Bronchial epithelial cell (primary cell): ENCODE measurements at regions not wholly inside any gene's neighbourhood (a gene's known extent, or its start where the extent isn't known, plus 50 kb on each side); places are given as distances from the start of the nearest gene placed in this dataset.

Experiments
- DNase-seq: peaks from one replicate; pipeline ENCODE4 v3.0.0-alpha.2; 2010; ENCODE audit warnings: low read depth
- FAIRE-seq: peaks from 2 replicates; lab custom pipeline; 2011; peaks lifted over from hg19 to GRCh38; lab: Jason Lieb, UNC
- H3K27me3 ChIP-seq: 2 replicates; pipeline ENCODE4 v1.5.1; 2011; ENCODE audit warnings: low read length; ENCODE audit not compliant: control insufficient read depth, insufficient read depth
- H3K36me3 ChIP-seq: 2 replicates; pipeline ENCODE4 v1.5.1; 2011; ENCODE audit warnings: low read length; ENCODE audit not compliant: control insufficient read depth, insufficient read depth
- H3K4me3 ChIP-seq: 2 replicates; pipeline ENCODE4 v1.5.1; 2011; ENCODE audit warnings: mild to moderate bottlenecking, low read depth, low read length, control low read depth
- TF ChIP-seq, protein P1 (sequence below): IDR thresholded peaks from 2 replicates; pipeline ENCODE4 v1.5.1; 2011; ENCODE audit warnings: mild to moderate bottlenecking, moderate library complexity, low read length, control low read depth, inconsistent platforms; ENCODE audit not compliant: insufficient read depth, severe bottlenecking

DNA sequence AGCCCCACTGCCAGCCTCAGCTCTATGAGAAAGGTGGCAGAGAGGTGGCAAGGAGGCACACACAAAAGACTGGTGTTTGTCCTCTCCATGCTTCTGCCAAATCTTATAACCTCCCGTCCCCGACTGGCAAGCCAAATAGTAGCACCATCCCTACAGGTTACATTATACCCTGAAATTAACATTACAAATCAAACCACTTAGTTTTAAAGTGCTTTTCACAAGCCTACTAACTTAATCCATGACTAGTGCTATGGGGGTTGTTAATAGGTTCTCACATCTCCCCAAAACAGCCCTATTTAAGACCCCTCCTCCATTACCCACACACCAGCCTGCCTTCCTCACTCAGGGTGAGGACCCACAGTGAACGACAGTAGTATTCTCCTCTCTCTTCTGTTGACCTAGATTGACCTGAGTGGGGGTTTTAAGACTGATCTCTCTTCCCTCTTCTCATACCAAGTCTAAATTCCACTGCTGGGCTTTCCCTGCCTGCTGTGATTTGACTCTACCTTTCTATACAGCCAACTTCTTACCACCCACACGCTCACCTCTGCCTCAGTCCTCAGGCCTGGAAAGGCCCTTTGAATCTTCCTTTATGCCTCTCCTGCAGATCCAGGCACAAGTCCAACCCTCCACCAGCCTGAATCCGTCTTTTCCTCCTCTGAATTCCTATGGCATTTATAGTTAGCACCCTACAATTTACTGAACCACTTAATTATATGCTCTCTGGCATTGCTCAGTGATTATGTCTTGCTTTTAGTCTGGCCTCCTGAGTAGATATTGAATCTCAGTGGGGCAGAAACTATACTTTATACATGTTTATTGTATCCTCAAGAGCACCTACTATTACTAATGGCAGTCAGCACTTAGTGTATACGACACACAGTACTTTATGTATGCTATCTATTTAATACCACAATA lies 116.1 kb downstream of the TMEM174 start:
- TF ChIP-seq, protein P1, sequence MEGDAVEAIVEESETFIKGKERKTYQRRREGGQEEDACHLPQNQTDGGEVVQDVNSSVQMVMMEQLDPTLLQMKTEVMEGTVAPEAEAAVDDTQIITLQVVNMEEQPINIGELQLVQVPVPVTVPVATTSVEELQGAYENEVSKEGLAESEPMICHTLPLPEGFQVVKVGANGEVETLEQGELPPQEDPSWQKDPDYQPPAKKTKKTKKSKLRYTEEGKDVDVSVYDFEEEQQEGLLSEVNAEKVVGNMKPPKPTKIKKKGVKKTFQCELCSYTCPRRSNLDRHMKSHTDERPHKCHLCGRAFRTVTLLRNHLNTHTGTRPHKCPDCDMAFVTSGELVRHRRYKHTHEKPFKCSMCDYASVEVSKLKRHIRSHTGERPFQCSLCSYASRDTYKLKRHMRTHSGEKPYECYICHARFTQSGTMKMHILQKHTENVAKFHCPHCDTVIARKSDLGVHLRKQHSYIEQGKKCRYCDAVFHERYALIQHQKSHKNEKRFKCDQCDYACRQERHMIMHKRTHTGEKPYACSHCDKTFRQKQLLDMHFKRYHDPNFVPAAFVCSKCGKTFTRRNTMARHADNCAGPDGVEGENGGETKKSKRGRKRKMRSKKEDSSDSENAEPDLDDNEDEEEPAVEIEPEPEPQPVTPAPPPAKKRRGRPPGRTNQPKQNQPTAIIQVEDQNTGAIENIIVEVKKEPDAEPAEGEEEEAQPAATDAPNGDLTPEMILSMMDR, result no peak
- no peak overlapping the region for H3K4me3 ChIP-seq
- FAIRE-seq, result peak; percentile 83
- DNase-seq, result no peak
- H3K36me3 ChIP-seq, result no peaks in the 10 kb centered on the region
- peaks cover 2% of the 10 kb centered on the region for H3K27me3 ChIP-seq

GRCh38 chr5:73286896-73287295 lies 113.9 kb downstream of the TMEM174 start:
- no peak for FAIRE-seq
- no peak overlapping the region for H3K4me3 ChIP-seq
- H3K27me3 ChIP-seq, result peaks cover 4% of the 10 kb centered on the region
- TF ChIP-seq, protein P1, result no peak
- H3K36me3 ChIP-seq, result no peaks in the 10 kb centered on the region
- DNase-seq, result no peak

DNA sequence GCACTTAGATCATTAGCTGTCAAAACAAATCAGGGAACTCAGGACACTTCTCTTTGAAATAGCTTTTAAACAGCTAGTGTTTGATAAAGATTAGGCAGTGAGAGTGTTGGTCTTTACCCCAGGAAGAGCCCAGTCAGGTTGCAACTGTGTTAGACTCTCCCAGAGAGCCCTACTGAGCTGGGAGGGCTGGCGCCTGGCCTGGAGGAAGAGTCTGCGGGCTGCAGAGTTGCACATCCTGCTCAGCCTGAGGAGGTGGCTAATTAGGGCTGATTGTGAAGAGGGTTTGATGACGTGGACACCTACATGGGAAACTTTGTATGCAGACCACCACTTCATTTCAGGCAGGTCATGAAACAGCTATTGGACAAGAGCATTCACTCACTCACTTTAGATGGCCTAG lies 112.0 kb downstream of the TMEM174 start:
- TF ChIP-seq, protein P1, result no peak
- H3K27me3 ChIP-seq, result peaks cover 4% of the 10 kb centered on the region
- no peak overlapping the region for H3K4me3 ChIP-seq
- no peak for FAIRE-seq
- no peaks in the 10 kb centered on the region for H3K36me3 ChIP-seq
- DNase-seq, result no peak

- DNase-seq (no peak), FAIRE-seq (no peak)
- Histone ChIP-seq H3K36me3 (no peaks in the 10 kb centered on the region), H3K27me3 (peaks cover 4% of the 10 kb centered on the region), H3K4me3 (no peak overlapping the region)
- TF ChIP-seq, protein P1, result no peak
These were observed 111.3 kb downstream of the TMEM174 start for GRCh38 chr5:73284220-73284795.

GRCh38 chr5:73282923-73283322 lies 109.9 kb downstream of the TMEM174 start:
- TF ChIP-seq, protein P1, result no peak
- Histone ChIP-seq H3K27me3 (peaks cover 3% of the 10 kb centered on the region), H3K36me3 (no peaks in the 10 kb centered on the region), H3K4me3 (no peak overlapping the region)
- DNase-seq (no peak), FAIRE-seq (no peak)
